ENCODE measurements at regions not wholly inside any gene's neighbourhood (a gene's known extent, or its start where the extent isn't known, plus 50 kb on each side); places are given as distances from the start of the nearest gene placed in this dataset.

- Mint-ChIP-seq H3K9me3 (peaks cover 10% of the 10 kb centered on the region), H3K4me1 (no peaks in the 10 kb centered on the region), H3K27ac (no peak overlapping the region), H3K36me3 (no peaks in the 10 kb centered on the region), H3K4me3 (no peak overlapping the region), H3K27me3 (ENCODE audit: low read depth) (no peaks in the 10 kb centered on the region)
- ATAC-seq (no peak), DNase-seq (ENCODE audit: low spot score) (no peak)
- CTCF ChIA-PET = no interaction called here
- TF ChIP-seq MYBL2 (CRISPR knock-in tag; IDR thresholded peaks at IDR 0.05) (no peak), TP53 (CRISPR knock-in tag; IDR thresholded peaks at IDR 0.05) (no peak), TEAD1 (CRISPR knock-in tag; IDR thresholded peaks at IDR 0.05) (no peak), STAT6 (CRISPR knock-in tag; conservative IDR thresholded peaks at IDR 0.05; ENCODE audit: low read depth) (no peak), PREB (CRISPR knock-in tag; IDR thresholded peaks at IDR 0.05; ENCODE audit: borderline replicate concordance) (no peak), GRHL2 (CRISPR knock-in tag; IDR thresholded peaks at IDR 0.05; ENCODE audit: insufficient replicate concordance, severe bottlenecking) (no peak), EMX1 (CRISPR knock-in tag; IDR thresholded peaks at IDR 0.05) (no peak), CTCF (IDR thresholded peaks at IDR 0.05) (no peak), ATF2 (CRISPR knock-in tag; IDR thresholded peaks at IDR 0.05; ENCODE audit: borderline replicate concordance, low read depth) (no peak), ZNF423 (CRISPR knock-in tag; IDR thresholded peaks at IDR 0.05) (no peak), GTF2I (CRISPR knock-in tag; conservative IDR thresholded peaks at IDR 0.05) (no peak), IRF2 (CRISPR knock-in tag; IDR thresholded peaks at IDR 0.05; ENCODE audit: borderline replicate concordance, low read depth) (no peak), ZNF232 (CRISPR knock-in tag; IDR thresholded peaks at IDR 0.05) (no peak), FOXP4 (CRISPR knock-in tag; IDR thresholded peaks at IDR 0.05) (no peak), SMAD3 (CRISPR knock-in tag; IDR thresholded peaks at IDR 0.05; ENCODE audit: borderline replicate concordance) (no peak), CREB1 (CRISPR knock-in tag; IDR thresholded peaks at IDR 0.05) (no peak), JAZF1 (CRISPR knock-in tag; IDR thresholded peaks at IDR 0.05) (no peak), ZNF416 (CRISPR knock-in tag; IDR thresholded peaks at IDR 0.05) (no peak), ESRRA (CRISPR knock-in tag; IDR thresholded peaks at IDR 0.05; ENCODE audit: borderline replicate concordance) (no peak), E2F4 (CRISPR knock-in tag; IDR thresholded peaks at IDR 0.05; ENCODE audit: borderline replicate concordance, low read depth) (no peak)
- POLR2A ChIA-PET = no interaction called here
These were observed 322.1 kb upstream of the ARX start for GRCh38 chrX:25337841-25338240.

Measured in WTC11 (cell line).